HT1080 (cell line): ENCODE measurements at regions not wholly inside any gene's neighbourhood (a gene's known extent, or its start where the extent isn't known, plus 50 kb on each side); places are given as distances from the start of the nearest gene placed in this dataset. TPM values are rescaled to one million over a fixed set of nuclear protein-coding genes. Genes with fewer than 3 reads are reported as not detected.

Experiments used
- small RNA-seq: library from RNA; depleted of rRNA; stranded (forward); fragments of <200 nt; gene quantifications from one replicate; pipeline ENCODE3, GENCODE V24; 2014

Small RNAs in the stretch of these regions (small RNA-seq; reads per million reads assigned to genes)
- not detected for gene AL365434.2
